Esophagus squamous epithelium (tissue), 5 donors: ENCODE measurements at regions not wholly inside any gene's neighbourhood (a gene's known extent, or its start where the extent isn't known, plus 50 kb on each side); places are given as distances from the start of the nearest gene placed in this dataset.
A peak's percentile ranks its signal among the peaks of the same experiment; 100 is the strongest.

Source experiments
- DNase-seq: peaks from one replicate; lab custom pipeline; 2025; lab: John Stamatoyannopoulos, UW
- H3K27ac ChIP-seq, 4 donors: fragments of 200-600 bp; sonication (generic); one replicate each; pipeline ENCODE4 v1.5.1; 2016 to 2019; ENCODE audit warnings: mild to moderate bottlenecking in 1 of 4
- H3K27me3 ChIP-seq, 4 donors: fragments of 200-600 bp; sonication (generic); 1 replicate in 3 of 4; 2 replicates in 1 of 4; pipeline versions ENCODE4 v1.5.1 to v1.6.0; 2017 to 2021; ENCODE audit warnings: antibody characterized with exemption in 1 of 4
- H3K36me3 ChIP-seq, 3 donors: fragments of 200-600 bp; sonication (generic); one replicate each; pipeline ENCODE4 v1.5.1; 2016 to 2019
- H3K4me1 ChIP-seq, 3 donors: fragments of 200-600 bp; sonication (generic); one replicate each; pipeline ENCODE4 v1.5.1; 2017 to 2019
- H3K4me3 ChIP-seq, 4 donors: fragments of 200-600 bp; sonication (generic); 1 replicate in 3 of 4; 2 replicates in 1 of 4; pipeline ENCODE4 v1.5.1; 2016 to 2019; ENCODE audit warnings: mild to moderate bottlenecking in 2 of 4, moderate library complexity in 1 of 4
- H3K9me3 ChIP-seq, 3 donors: fragments of 200-600 bp; sonication (generic); one replicate each; pipeline ENCODE4 v1.5.1; 2016 to 2019
- POLR2A ChIP-seq, 4 donors: fragments of 450-650 bp; IDR thresholded peaks; one replicate each; pipeline ENCODE4 v1.6.1; 2017; ENCODE audit warnings: antibody characterized with exemption in 4 of 4, mild to moderate bottlenecking in 4 of 4, moderate library complexity in 3 of 4
- WGBS, 2 donors: methylation state at CpG; one replicate each; pipeline ENCODE4 v1.1.5; 2018; 5-methylcytosine and 5-hydroxymethylcytosine counted together
- intact Hi-C: fragments of 100-400 bp; cut with DNase I; formaldehyde crosslinking; loops from one replicate; pipeline ENCODE4 v1.15.0; 2022
- TF ChIP-seq, protein P1 (sequence below), 6 experiments: fragments of 450-650 bp in 4 of 6; fragments of 200-600 bp in 2 of 6; sonication (generic) in 2 of 6; IDR thresholded peaks; one replicate each; pipeline ENCODE4 v1.5.1; 2016 to 2019; ENCODE audit warnings: antibody characterized with exemption in 6 of 6, mild to moderate bottlenecking in 4 of 6, moderate library complexity in 4 of 6
- donor health status: DM: yes; HTN: yes; CAD: no.

- 10 to 42% methylated on average over 2 to 9 of the region's 23 CpGs for WGBS, 2 donors
- H3K36me3 ChIP-seq = no peaks in the 10 kb centered on the region
- H3K27me3 ChIP-seq = no peaks in the 10 kb centered on the region
- DNase-seq = no peak
- peaks cover 7 to 18% (median 10%) of the 10 kb centered on the region in 3 donors for H3K4me1 ChIP-seq
- no peaks in the 10 kb centered on the region for H3K9me3 ChIP-seq
- peak overlapping the region; percentile 79 to 86 (median 81) for H3K27ac ChIP-seq
- TF ChIP-seq, protein P1, sequence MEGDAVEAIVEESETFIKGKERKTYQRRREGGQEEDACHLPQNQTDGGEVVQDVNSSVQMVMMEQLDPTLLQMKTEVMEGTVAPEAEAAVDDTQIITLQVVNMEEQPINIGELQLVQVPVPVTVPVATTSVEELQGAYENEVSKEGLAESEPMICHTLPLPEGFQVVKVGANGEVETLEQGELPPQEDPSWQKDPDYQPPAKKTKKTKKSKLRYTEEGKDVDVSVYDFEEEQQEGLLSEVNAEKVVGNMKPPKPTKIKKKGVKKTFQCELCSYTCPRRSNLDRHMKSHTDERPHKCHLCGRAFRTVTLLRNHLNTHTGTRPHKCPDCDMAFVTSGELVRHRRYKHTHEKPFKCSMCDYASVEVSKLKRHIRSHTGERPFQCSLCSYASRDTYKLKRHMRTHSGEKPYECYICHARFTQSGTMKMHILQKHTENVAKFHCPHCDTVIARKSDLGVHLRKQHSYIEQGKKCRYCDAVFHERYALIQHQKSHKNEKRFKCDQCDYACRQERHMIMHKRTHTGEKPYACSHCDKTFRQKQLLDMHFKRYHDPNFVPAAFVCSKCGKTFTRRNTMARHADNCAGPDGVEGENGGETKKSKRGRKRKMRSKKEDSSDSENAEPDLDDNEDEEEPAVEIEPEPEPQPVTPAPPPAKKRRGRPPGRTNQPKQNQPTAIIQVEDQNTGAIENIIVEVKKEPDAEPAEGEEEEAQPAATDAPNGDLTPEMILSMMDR (IDR thresholded peaks at IDR 0.05) = no peak
- peak in 2 of 4 donors; percentile 10 to 24 for TF ChIP-seq POLR2A (IDR thresholded peaks at IDR 0.05)
- peak overlapping the region; percentile 8 to 48 (median 19) for H3K4me3 ChIP-seq
- intact Hi-C loops = no loop called here
Observed at GRCh38 chr10:133009218-133009950, 67.0 kb upstream of the CFAP46 start.

DNA sequence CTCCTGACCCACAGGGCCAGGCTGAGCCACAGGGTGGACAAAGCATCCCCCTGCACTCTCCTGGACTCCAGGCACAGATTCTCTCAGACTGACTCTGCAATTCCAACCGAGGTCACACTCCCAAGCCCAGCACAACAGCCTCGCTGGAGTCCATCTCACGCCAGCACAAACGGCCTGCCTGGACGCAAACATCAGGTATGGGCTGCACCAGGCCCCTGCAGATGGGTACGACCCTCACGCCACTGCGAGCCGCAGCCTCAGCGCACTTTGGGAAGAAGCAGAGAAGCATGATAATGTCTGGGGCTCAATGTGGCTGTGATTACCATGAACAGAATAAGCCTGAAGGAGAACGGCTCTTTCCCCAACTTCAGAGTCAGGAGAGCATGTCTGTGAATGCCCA lies 66.4 kb upstream of the CFAP46 start:
- Histone ChIP-seq H3K27ac (peak overlapping the region in 3 of 4 donors; percentile 79 to 86 (median 83)), H3K4me3 (no peak overlapping the region), H3K4me1 (peaks cover 7 to 18% (median 10%) of the 10 kb centered on the region in 3 donors), H3K9me3 (no peaks in the 10 kb centered on the region), H3K36me3 (no peaks in the 10 kb centered on the region), H3K27me3 (peaks cover 0 to 2% (median 0%) of the 10 kb centered on the region in 4 donors)
- intact Hi-C loops = no loop called here
- WGBS, 2 donors = 87% methylated on average over 4 of the region's 11 CpGs; no CpG with 5 or more reads in 1 of the 2 donors
- TF ChIP-seq POLR2A (IDR thresholded peaks at IDR 0.05) = no peak
- TF ChIP-seq, protein P1 (IDR thresholded peaks at IDR 0.05) = no peak
- no peak for DNase-seq

GRCh38 chr10:133008196-133008595 lies 65.8 kb upstream of the CFAP46 start:
- WGBS, 2 donors = 50% methylated on average over 1 of the region's 23 CpGs; no CpG with 5 or more reads in 1 of the 2 donors
- DNase-seq = no peak
- peak overlapping the region in 1 of 4 donors; percentile 83 for H3K27ac ChIP-seq

DNA sequence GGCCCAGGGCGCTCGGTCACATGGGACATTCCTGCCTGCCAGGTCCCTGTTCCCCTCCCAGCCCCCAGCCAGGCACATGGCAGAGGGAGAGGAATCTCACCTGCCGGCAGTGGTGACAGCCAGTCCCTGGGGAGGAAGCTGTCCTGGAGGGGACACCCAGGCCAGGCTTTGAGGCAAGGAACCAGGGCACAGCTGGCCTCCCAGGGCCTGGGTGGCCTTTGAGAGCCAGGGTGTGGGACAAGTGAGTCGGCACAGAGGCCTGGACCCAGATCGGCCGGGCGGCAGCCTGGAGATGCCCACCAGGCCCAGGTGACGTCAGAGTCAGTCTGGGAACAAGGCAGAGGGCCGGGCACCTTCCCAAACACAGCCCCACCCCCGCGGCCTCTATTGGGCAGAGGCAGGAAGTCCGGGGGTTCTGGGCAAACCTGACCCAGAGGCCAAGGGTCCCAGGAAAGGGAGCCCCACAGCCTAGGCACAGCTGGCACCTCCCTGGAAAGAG lies 65.0 kb upstream of the CFAP46 start:
- TF ChIP-seq, protein P1 (IDR thresholded peaks at IDR 0.05) = no peak
- no peak for TF ChIP-seq POLR2A (IDR thresholded peaks at IDR 0.05)
- H3K4me1 ChIP-seq = peaks cover 7 to 18% (median 10%) of the 10 kb centered on the region in 3 donors
- 60 to 88% methylated on average over 1 to 5 of the region's 12 CpGs for WGBS, 2 donors
- peaks cover 0 to 15% (median 0%) of the 10 kb centered on the region in 4 donors for H3K27me3 ChIP-seq
- H3K27ac ChIP-seq = no peak overlapping the region
- DNase-seq = no peak
- intact Hi-C loops = no loop called here
- no peaks in the 10 kb centered on the region for H3K36me3 ChIP-seq
- no peak overlapping the region for H3K4me3 ChIP-seq
- H3K9me3 ChIP-seq = no peaks in the 10 kb centered on the region

More at GRCh38 chr10:133008196-133008595, 65.8 kb upstream of the CFAP46 start:
- Histone ChIP-seq H3K27me3 (peaks cover 0 to 7% (median 0%) of the 10 kb centered on the region in 4 donors), H3K9me3 (no peaks in the 10 kb centered on the region), H3K4me1 (peaks cover 7 to 18% (median 10%) of the 10 kb centered on the region in 3 donors), H3K36me3 (no peaks in the 10 kb centered on the region), H3K4me3 (no peak overlapping the region)
- intact Hi-C loops = no loop called here
- TF ChIP-seq POLR2A (IDR thresholded peaks at IDR 0.05) = no peak
- TF ChIP-seq, protein P1 (IDR thresholded peaks at IDR 0.05) = no peak

DNA sequence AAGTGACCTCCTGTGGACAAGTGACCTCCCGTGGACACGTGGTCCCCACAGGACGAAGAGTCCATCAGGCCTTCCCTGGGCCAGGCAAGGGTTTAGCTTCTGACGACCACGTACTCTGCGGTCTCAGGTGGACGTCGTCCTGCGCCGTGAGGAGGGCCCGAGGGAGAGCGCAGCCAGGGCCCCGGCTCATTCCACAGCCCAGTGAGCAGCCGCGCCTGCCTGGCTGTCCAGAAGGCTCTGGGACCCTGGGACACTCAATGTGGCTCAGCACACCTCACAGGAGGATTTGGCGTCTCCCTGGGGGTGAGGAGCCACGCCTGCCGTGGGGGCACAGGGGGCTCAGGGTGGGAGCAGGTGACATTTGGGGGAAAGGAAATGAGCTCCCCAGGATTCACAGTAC lies 64.4 kb upstream of the CFAP46 start:
- Histone ChIP-seq H3K4me1 (peaks cover 7 to 18% (median 10%) of the 10 kb centered on the region in 3 donors), H3K4me3 (no peak overlapping the region), H3K27ac (no peak overlapping the region), H3K9me3 (no peaks in the 10 kb centered on the region), H3K27me3 (peaks cover 0 to 21% (median 0%) of the 10 kb centered on the region in 4 donors), H3K36me3 (no peaks in the 10 kb centered on the region)
- DNase-seq = no peak
- TF ChIP-seq POLR2A (IDR thresholded peaks at IDR 0.05) = no peak
- TF ChIP-seq, protein P1 (IDR thresholded peaks at IDR 0.05) = no peak
- intact Hi-C loops = no loop called here
- WGBS, 2 donors = 80 to 95% methylated on average over 1 to 6 of the region's 18 CpGs
